ENCODE measurements at regions not wholly inside any gene's neighbourhood (a gene's known extent, or its start where the extent isn't known, plus 50 kb on each side); places are given as distances from the start of the nearest gene placed in this dataset.
"Not testable (repeated sequence)": the region's sequence is repeated elsewhere in the genome, so short reads cannot be mapped to it uniquely, and the experiment has no call there.

- no peak for DNase-seq
Measured at GRCh38 chr9:82052081-82052480, 63.5 kb downstream of the SPATA31D1 start.

DNA sequence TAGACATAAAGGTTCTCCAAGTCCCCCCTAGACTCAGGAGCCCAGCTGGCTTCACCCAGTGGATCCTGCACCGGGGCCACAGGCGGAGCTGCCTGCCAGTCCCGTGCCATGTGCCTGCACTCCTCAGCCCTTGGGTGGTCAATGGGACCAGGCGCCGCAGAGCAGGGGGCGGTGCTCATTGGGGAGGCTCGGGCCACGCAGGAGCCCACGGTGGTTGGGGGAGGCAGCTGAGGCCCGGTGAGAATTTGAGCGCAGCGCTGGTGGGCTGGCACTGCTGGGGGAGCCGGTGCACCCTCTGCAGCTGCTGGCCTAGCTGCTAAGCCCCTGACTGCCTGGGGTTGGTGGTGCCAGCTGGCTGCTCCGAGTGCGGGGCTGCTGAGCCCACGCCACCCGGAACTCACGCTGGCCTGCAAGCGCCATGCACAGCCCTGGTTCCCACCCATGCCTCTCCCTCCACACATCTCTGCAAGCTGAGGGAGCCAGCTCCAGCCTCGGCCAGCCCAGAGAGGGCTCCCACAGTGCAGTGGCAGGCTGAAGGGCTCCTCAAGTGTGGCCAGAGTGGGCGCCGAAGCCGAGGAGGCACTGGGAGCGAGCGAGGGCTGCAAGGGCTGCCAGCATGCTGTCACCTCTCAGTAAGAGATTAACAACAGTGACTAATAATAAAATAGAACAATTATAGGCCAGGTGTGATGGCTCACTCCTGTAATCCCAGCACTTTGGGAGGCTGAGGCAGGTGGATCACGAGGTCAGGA is 65.9 kb downstream of the SPATA31D1 start:
- DNase-seq: no peak

DNA sequence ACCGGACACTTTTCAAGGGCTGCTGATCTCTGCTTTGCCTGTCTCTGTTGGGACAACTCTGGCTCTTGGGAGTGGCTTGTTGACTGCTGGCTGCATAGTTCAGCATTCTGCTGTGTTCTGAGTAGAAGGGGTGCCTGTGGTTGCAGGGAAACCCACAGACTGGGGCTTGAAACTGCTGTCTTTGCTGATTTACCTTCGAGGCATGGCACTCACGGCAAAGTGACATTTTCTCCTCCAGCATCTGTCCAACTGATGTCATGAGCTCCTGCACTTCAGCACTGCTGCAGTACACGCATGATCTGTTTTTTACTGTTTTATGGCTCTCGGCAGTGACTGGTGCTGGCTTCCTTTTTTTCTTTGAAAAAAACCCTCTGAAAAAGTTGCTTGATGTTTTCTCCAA is 69.2 kb downstream of the SPATA31D1 start:
- no peak for DNase-seq

DNA sequence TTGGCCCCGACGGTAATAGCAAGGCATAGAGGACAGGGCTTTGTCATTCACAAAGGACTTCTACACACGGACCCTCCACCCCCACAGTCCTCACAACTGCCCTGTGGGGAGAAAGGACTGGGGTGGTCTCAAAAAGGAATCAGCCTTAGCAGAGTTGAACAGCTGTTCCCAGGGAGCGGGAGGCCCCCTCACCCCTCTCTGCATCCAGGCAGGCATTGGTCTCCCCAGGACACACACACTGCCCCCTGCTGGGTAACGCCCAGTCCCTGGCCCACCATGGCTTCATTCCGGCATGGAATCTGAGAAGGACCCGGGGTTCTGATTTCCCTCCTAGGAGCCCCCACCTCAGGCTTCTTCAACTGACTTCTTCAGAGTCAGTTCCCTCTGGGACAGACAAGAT is 73.2 kb downstream of the SPATA31D1 start:
- not testable (repeated sequence) for DNase-seq

DNA sequence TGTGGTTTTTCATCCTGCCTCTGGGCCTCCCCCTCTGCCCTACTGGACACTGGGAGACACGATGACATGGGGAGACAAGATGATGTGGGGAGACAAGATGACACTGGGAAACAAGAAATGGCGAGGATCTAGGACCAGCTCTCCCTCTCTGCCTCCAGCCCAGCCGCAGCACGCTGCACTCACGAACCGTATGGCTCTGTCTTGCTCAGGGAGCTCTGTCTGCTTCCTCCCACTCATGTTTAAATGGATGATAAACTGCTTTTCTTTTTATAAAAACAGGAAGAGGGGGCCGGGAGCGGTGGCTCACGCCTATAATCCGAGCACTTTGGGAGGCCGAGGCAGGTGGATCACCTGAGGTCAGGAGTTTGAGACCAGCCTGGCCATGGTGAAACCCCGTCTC is 73.7 kb downstream of the SPATA31D1 start:
- DNase-seq: no peak

DNA sequence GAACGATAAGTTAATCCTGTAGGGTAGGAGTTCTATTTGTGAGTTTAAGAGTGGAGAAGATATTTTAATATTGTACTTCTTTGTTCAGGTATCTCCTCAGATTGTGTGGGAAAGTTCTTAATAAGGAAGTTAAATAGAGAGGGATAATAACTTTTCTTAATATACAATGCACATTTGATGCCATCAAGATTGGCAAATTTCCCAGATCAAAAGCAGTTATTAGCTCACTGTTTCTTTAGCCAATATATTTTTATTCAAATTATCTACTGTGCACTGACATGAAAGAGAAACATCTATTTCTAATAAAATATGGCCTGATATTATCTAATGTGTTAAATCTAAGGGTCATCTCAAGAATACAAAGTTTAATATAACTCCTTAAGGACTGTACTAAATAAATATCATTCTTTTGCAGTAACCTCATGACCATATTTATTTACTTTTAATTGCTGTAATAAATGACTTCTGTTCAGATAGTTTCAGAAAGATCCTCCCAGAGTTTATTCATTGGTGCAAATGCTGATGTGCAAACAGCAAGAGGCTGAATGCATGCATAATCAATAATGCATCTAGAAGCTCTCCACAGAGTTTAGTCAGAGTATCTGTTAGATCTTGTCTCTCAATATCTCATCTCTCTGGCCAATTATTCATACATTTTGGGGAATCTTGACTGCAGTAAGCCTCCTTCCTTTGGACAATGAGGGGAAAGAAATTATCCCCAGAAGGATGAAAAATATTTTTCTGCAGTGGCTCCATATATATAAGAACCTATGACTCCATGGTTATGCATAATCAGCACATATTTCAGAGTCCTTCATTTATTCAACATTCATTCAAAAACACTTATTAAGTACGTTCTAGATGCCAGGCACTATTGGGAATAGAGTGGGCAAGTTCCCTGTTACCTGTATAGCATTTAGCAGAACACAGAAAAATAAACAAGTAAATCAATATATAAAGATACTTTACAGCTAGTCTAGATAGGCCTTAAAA is 85.3 kb downstream of the SPATA31D1 start:
- no peak for DNase-seq

DNA sequence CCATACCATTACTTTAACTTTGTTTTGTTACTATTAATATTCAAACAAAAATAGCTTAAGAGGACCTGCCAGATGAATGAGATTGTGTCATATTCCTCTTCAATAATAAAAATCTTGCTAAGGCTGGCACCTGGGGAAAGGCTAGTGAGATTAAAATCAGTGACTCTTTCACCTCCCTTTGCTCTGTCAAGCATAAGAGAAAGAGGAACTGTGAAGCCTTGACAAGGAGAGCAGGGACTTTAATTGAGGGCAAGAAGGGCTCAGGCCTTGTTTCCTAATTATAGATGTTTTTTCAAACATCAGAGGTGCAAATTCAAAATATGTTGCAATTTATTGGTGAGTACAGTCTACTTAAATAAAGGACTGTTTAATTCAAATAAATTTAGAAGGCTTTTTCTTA is 91.7 kb downstream of the SPATA31D1 start:
- no peak for DNase-seq

- no peak for DNase-seq
Measured at GRCh38 chr9:82081496-82081895, 92.9 kb downstream of the SPATA31D1 start.

DNA sequence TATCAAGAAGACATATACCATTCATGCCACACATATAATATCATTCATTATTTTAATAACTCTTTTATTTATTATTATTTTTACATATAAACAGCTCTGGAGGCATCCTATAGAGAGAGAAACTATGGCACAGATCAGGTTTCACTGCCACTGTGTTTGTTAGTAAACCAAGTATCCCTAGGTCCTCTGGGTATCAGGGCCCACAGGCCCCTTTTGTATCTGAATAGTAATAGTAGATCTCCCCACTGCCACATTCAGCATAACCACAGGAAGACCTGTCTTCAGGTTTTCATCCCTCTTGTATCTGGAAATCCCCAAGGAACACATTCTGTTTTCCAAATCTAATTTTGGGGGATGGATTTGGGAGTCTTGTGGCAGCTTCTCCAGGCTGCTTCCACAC is 94.0 kb downstream of the SPATA31D1 start:
- DNase-seq: no peak

DNA sequence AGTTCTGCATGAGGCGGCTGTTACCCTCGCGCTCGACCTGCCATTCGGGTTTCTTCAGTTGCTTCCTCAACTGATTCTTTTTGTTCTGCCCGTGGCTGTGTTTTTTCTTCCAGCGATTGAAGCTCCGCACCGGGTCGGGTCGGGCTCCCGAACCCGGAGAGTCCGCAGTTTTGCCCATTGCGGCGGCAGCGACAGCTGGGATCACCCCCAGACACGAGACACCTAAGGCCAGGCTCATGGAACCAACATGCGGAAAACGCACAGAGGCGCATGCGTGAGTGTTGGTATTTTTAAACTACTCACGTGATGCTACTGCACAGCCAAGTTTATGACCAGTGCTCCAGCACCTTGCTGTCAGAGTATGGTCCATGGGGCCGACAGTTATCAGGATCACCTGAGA is 100.0 kb downstream of the SPATA31D1 start:
- no peak for DNase-seq

DNA sequence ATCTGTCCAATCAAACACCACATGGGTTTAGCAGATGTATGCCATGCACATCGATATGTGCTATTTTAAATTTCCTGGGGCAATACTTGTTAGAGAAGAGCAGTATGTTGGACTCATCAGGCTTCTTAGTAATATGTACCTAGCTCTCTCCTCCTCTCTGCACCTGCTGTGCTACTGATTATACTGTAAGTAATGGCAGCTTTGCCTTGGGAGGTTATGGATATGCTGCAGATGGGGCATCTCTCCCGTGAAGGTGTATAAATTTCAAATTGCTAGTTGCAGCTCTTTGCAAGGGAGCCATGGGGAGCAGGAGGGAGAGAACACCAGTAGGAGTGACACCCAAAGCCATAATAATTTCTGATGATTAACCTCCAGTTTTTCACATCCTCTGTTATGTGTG is 101.5 kb downstream of the SPATA31D1 start:
- no peak for DNase-seq

GRCh38 chr9:82091100-82091499 is 102.5 kb downstream of the SPATA31D1 start:
- DNase-seq: no peak

GRCh38 chr9:82091610-82092009 is 103.0 kb downstream of the SPATA31D1 start:
- no peak for DNase-seq

GRCh38 chr9:82101475-82101874 is 112.9 kb downstream of the SPATA31D1 start:
- no peak for DNase-seq

DNA sequence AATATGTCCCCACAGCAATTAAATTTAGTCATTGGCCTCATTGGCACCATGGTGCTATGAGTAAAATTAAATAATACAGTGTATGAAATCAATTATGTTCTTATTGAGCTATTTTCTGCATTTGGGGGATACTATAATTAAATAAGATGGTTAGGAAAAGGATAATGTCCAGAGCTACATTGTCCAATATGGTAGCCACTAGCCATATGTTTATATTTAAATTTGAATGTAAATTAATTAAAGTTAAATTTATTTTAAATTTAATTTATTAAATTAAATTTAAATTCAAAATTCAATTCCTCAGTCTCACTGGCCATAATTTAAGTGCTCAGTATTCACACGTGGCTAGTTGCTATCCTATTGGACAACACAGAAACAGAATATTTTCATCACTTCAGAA is 115.7 kb downstream of the SPATA31D1 start:
- DNase-seq: no peak

- DNase-seq: no peak
Measured at GRCh38 chr9:82105729-82106128, 117.2 kb downstream of the SPATA31D1 start.

DNA sequence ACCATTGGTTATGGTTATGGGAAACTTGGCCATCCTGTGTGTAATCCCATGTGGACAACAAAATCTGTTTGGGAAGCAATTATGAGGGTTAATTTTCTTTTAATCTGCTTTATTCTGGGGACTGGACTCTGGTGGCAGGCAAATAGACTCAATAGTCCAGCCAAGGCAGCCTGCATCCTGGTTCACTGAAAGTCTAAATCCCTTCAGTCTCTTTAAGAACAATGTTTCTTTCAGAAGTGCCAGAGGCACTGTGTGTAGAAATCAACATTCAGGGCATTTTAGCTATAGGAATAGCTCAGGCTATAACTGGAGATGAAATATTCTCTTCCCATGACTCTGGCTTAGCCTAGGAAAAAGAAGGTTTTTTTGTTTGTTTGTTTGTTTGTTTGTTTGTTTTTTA is 118.0 kb downstream of the SPATA31D1 start:
- no peak for DNase-seq

GRCh38 chr9:82108474-82108873 is 119.9 kb downstream of the SPATA31D1 start:
- DNase-seq: no peak

DNA sequence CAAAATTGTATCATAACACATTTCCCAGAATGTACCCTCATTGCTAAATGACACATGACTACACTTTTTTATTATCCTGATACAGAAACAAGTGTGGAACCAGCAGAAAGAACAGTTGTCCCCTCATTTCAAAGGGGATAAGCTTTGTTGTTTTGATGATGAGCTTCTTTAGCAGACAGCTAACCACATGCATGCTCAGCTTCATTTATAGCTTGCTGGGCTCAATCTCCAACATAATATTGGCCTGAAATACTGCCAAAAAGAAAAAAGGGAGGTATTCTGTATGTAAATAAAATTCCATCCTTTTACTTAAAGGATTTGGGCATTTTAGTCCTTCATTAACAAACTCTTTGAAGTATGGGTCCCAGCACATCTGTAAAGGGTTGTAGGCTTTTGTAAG is 120.4 kb downstream of the SPATA31D1 start:
- DNase-seq: no peak

DNA sequence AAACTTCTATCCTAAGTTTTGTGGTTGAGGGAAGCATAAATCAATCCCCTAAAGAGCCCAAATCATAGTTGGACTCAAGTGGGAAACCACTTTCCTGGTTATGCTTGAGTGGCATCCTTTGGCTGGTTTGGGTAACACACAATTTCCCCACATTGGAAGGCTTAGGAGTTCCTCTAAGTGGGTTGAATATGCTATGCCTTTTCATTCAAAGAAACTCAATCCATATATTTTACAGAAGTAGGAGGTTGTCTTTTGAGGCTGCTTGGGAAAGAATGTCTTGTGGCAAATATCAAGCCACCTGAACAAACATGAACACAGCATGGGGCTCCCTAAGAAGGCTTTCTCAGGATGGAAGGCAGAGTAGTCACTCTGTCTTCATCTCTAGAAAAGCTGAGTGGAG is 121.1 kb downstream of the SPATA31D1 start:
- DNase-seq: no peak

DNA sequence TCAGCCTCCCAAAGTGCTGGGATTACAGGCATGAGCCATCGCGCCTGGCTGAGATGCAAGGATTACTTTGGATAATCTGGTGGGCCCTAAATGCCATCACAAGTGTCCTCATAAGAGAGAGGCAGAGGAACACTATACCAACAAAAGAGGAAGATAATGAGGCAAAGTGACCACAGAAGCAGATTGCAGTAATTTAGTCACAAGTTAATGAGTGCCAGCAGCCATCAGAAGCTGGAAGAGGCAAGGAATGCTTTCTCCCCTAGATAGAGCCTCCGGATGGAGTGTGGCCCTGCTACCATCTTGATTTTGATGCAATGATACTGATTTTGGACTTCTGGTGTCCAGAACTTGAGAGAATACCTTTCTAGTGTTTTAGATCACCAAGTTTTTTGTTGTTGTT is 122.3 kb downstream of the SPATA31D1 start:
- DNase-seq: no peak

- no peak for DNase-seq
Measured at GRCh38 chr9:82115331-82115730, 126.8 kb downstream of the SPATA31D1 start.

GRCh38 chr9:82115900-82116299 is 127.3 kb downstream of the SPATA31D1 start:
- DNase-seq: no peak

DNA sequence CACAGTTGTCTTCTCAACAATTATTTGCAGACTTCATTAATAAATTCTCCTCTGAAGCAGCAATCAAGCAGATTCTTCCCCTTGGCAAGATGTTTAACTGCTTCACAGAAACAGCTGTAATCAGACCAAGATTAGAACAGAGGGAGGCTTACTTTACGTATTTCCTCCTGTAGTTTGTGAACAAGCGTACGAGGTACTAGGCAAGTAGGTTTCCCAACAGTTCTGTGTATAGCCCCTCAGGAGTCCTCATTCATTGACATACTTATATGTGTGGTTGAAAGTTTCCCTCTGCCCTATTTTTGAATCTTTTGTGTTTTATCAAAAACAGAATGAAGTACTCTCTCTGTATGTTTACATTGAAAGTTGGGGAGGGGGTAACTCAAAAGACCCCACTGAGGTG is 128.0 kb downstream of the SPATA31D1 start:
- DNase-seq: no peak

Measured in CD4-positive, alpha-beta T cell treated with Interferon gamma for 1 hour (primary cell).